ENCODE measurements at regions not wholly inside any gene's neighbourhood (a gene's known extent, or its start where the extent isn't known, plus 50 kb on each side); places are given as distances from the start of the nearest gene placed in this dataset.

DNA sequence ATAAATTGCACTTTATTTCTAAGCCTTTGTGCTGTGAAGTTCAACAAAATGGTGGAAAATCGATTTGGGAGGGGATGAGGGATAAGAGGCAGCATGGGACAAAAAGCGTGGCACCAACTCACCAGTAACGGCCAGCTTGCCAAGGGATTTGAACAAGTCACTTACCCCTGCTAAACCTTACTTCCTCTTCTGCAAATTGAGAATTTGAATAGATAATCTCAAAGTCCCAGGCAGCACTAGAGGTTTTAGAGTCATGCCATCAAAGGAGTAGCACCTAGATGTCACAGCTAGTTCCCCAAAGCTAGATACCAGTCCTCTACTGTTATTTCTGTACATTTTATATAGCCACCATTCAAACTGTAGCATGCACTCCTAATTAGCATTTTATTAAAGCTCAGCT lies 83.7 kb upstream of the VRK2 start:
- Histone ChIP-seq H3K4me3 (replicated peaks; ENCODE audit: low read depth, low read length) (no peak overlapping the region), H3K27me3 (replicated peaks; ENCODE audit: control insufficient read depth, insufficient read depth, low read length) (no peaks in the 10 kb centered on the region), H3K36me3 (ENCODE audit: control insufficient read depth, insufficient read depth, low read length) (no peaks in the 10 kb centered on the region)
- no peak for DNase-seq (ENCODE audit: extremely low read depth, insufficient read length)
- TF ChIP-seq CTCF (IDR thresholded peaks at IDR 0.05; ENCODE audit: insufficient read depth, low read length, poor library complexity, severe bottlenecking): no peak

- no peak for TF ChIP-seq CTCF (IDR thresholded peaks at IDR 0.05; ENCODE audit: insufficient read depth, low read length, poor library complexity, severe bottlenecking)
- Histone ChIP-seq H3K4me3 (replicated peaks; ENCODE audit: low read depth, low read length) (no peak overlapping the region), H3K36me3 (ENCODE audit: control insufficient read depth, insufficient read depth, low read length) (no peaks in the 10 kb centered on the region), H3K27me3 (replicated peaks; ENCODE audit: control insufficient read depth, insufficient read depth, low read length) (no peaks in the 10 kb centered on the region)
- DNase-seq (ENCODE audit: extremely low read depth, insufficient read length): no peak
These were observed 81.4 kb upstream of the VRK2 start for GRCh38 chr2:57965219-57965618.

GRCh38 chr2:57965961-57966360 lies 80.6 kb upstream of the VRK2 start:
- H3K36me3 ChIP-seq (ENCODE audit: control insufficient read depth, insufficient read depth, low read length): no peaks in the 10 kb centered on the region
- no peak overlapping the region for H3K4me3 ChIP-seq (replicated peaks; ENCODE audit: low read depth, low read length)
- DNase-seq (ENCODE audit: extremely low read depth, insufficient read length): no peak
- no peak for TF ChIP-seq CTCF (IDR thresholded peaks at IDR 0.05; ENCODE audit: insufficient read depth, low read length, poor library complexity, severe bottlenecking)
- no peaks in the 10 kb centered on the region for H3K27me3 ChIP-seq (replicated peaks; ENCODE audit: control insufficient read depth, insufficient read depth, low read length)

- H3K4me3 ChIP-seq (replicated peaks; ENCODE audit: low read depth, low read length): no peak overlapping the region
- no peak for TF ChIP-seq CTCF (IDR thresholded peaks at IDR 0.05; ENCODE audit: insufficient read depth, low read length, poor library complexity, severe bottlenecking)
- no peaks in the 10 kb centered on the region for H3K27me3 ChIP-seq (replicated peaks; ENCODE audit: control insufficient read depth, insufficient read depth, low read length)
These were observed 72.9 kb upstream of the VRK2 start for GRCh38 chr2:57973621-57974186.

DNA sequence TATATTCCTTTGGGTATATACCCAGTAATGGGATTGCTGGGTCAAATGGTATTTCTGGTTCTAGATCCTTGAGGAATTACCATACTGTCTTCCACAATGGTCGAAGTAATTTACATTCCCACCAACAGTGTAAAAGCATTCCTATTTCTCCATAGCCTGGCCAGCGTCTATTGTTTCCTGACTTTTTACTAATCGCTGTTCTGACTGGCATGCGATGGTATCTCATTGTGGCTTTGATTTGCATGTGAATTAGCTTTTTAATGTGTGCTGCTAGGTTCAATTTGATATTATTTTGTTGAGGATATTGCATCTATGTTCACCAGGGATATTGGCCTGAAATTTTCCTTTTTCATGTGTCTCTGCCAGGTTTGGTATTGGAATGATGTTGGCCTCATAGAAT lies 67.4 kb upstream of the VRK2 start:
- TF ChIP-seq CTCF (IDR thresholded peaks at IDR 0.05; ENCODE audit: insufficient read depth, low read length, poor library complexity, severe bottlenecking): no peak
- no peaks in the 10 kb centered on the region for H3K36me3 ChIP-seq (ENCODE audit: control insufficient read depth, insufficient read depth, low read length)
- H3K4me3 ChIP-seq (replicated peaks; ENCODE audit: low read depth, low read length): no peak overlapping the region
- no peaks in the 10 kb centered on the region for H3K27me3 ChIP-seq (replicated peaks; ENCODE audit: control insufficient read depth, insufficient read depth, low read length)
- DNase-seq (ENCODE audit: extremely low read depth, insufficient read length): no peak

More at GRCh38 chr2:57973621-57974186, 72.9 kb upstream of the VRK2 start:
- DNase-seq (ENCODE audit: extremely low read depth, insufficient read length): no peak
- H3K36me3 ChIP-seq (ENCODE audit: control insufficient read depth, insufficient read depth, low read length): no peaks in the 10 kb centered on the region
